ENCODE measurements at regions not wholly inside any gene's neighbourhood (a gene's known extent, or its start where the extent isn't known, plus 50 kb on each side); places are given as distances from the start of the nearest gene placed in this dataset.

- no peak for TF ChIP-seq CTCF (conservative IDR thresholded peaks at IDR 0.05)
- no peak for TF ChIP-seq EZH2 (IDR thresholded peaks at IDR 0.05; ENCODE audit: low read depth)
These were observed 123.9 kb downstream of the TMEM17 start for GRCh38 chr2:62382122-62382521.

All from PC-9 (cell line).